ENCODE measurements at regions not wholly inside any gene's neighbourhood (a gene's known extent, or its start where the extent isn't known, plus 50 kb on each side); places are given as distances from the start of the nearest gene placed in this dataset.

GRCh38 chr7:26495569-26495968 lies 203.9 kb downstream of the SNX10 start:
- H3K79me2 ChIP-seq (replicated peaks; ENCODE audit: insufficient read depth, low read length), result no peaks in the 10 kb centered on the region
- no peaks in the 10 kb centered on the region for H3K9me3 ChIP-seq (ENCODE audit: low read length)
- no peak overlapping the region for H3K4me2 ChIP-seq (ENCODE audit: low read length)
- no peaks in the 10 kb centered on the region for H4K20me1 ChIP-seq (ENCODE audit: insufficient read depth)
- no peaks in the 10 kb centered on the region for H3K36me3 ChIP-seq (ENCODE audit: insufficient read depth, low read length)
- no peak overlapping the region for H2AFZ ChIP-seq (ENCODE audit: low read depth, low read length)
- TF ChIP-seq MXI1 (conservative IDR thresholded peaks at IDR 0.05; ENCODE audit: poor library complexity, severe bottlenecking), result no peak
- TF ChIP-seq TAF1 (IDR thresholded peaks at IDR 0.05; ENCODE audit: low read depth), result no peak
- TF ChIP-seq SMC3 (conservative IDR thresholded peaks at IDR 0.05; ENCODE audit: poor library complexity), result no peak
- no peak for TF ChIP-seq POLR2AphosphoS5 (IDR thresholded peaks at IDR 0.05)
- TF ChIP-seq REST (IDR thresholded peaks at IDR 0.05; ENCODE audit: borderline replicate concordance), result no peak
- no peak for TF ChIP-seq CTCF (IDR thresholded peaks at IDR 0.05; ENCODE audit: poor library complexity, severe bottlenecking)
- no peak for TF ChIP-seq RAD21 (conservative IDR thresholded peaks at IDR 0.05)
- TF ChIP-seq EZH2 (IDR thresholded peaks at IDR 0.05; ENCODE audit: borderline replicate concordance, insufficient read depth, low read length, poor library complexity, severe bottlenecking), result no peak
- no peak for TF ChIP-seq EP300 (conservative IDR thresholded peaks at IDR 0.05; ENCODE audit: poor library complexity, severe bottlenecking)
- no peak overlapping the region for H3K9ac ChIP-seq (ENCODE audit: low read length)
- no peak overlapping the region for H3K27ac ChIP-seq (ENCODE audit: low read length)
- H3K4me3 ChIP-seq (ENCODE audit: low read length), result no peak overlapping the region
- H3K9me2 ChIP-seq (ENCODE audit: insufficient read depth, low read length), result no peaks in the 10 kb centered on the region
- H3F3A ChIP-seq (ENCODE audit: insufficient read depth, low read length, poor library complexity, severe bottlenecking), result no peaks in the 10 kb centered on the region
- H3K27me3 ChIP-seq (ENCODE audit: insufficient read depth, low read depth, low read length), result no peaks in the 10 kb centered on the region

GRCh38 chr7:26497801-26498596 lies 206.3 kb downstream of the SNX10 start:
- Histone ChIP-seq H2AFZ (ENCODE audit: low read depth, low read length) (no peak overlapping the region), H3K36me3 (ENCODE audit: insufficient read depth, low read length) (no peaks in the 10 kb centered on the region), H3K79me2 (replicated peaks; ENCODE audit: insufficient read depth, low read length) (no peaks in the 10 kb centered on the region), H3K4me3 (ENCODE audit: low read length) (no peak overlapping the region), H3K4me2 (ENCODE audit: low read length) (no peak overlapping the region), H3K27ac (ENCODE audit: low read length) (no peak overlapping the region), H4K20me1 (ENCODE audit: insufficient read depth) (no peaks in the 10 kb centered on the region), H3K9me2 (ENCODE audit: insufficient read depth, low read length) (no peaks in the 10 kb centered on the region), H3K9me3 (ENCODE audit: low read length) (no peaks in the 10 kb centered on the region), H3K9ac (ENCODE audit: low read length) (no peak overlapping the region), H3K27me3 (ENCODE audit: insufficient read depth, low read depth, low read length) (no peaks in the 10 kb centered on the region), H3F3A (ENCODE audit: insufficient read depth, low read length, poor library complexity, severe bottlenecking) (no peaks in the 10 kb centered on the region)
- no peak for TF ChIP-seq REST (IDR thresholded peaks at IDR 0.05; ENCODE audit: borderline replicate concordance)
- TF ChIP-seq EZH2 (IDR thresholded peaks at IDR 0.05; ENCODE audit: borderline replicate concordance, insufficient read depth, low read length, poor library complexity, severe bottlenecking), result no peak
- TF ChIP-seq SMC3 (conservative IDR thresholded peaks at IDR 0.05; ENCODE audit: poor library complexity), result no peak
- no peak for TF ChIP-seq EP300 (conservative IDR thresholded peaks at IDR 0.05; ENCODE audit: poor library complexity, severe bottlenecking)
- TF ChIP-seq RAD21 (conservative IDR thresholded peaks at IDR 0.05), result no peak
- TF ChIP-seq CTCF (IDR thresholded peaks at IDR 0.05; ENCODE audit: poor library complexity, severe bottlenecking), result no peak
- TF ChIP-seq MXI1 (conservative IDR thresholded peaks at IDR 0.05; ENCODE audit: poor library complexity, severe bottlenecking), result no peak
- no peak for TF ChIP-seq POLR2AphosphoS5 (IDR thresholded peaks at IDR 0.05)
- TF ChIP-seq TAF1 (IDR thresholded peaks at IDR 0.05; ENCODE audit: low read depth), result no peak

Data from neural cell (in vitro differentiated cells).